GM12878 (cell line): ENCODE measurements at regions not wholly inside any gene's neighbourhood (a gene's known extent, or its start where the extent isn't known, plus 50 kb on each side); places are given as distances from the start of the nearest gene placed in this dataset.

ENCODE experiments used
- ATAC-seq: fragments of 200-7000 bp; cut with Tn5 transposase; 3 replicates; pipeline ENCODE4 v1.9.1; 2020; ENCODE audit warnings: mild to moderate bottlenecking, moderate library complexity
- BruUV-seq: library from RNA; stranded (reverse); fragments of 400-500 nt; replicated peaks from 2 replicates; lab custom pipeline; 2021; lab: Mats Ljungman, UMichigan
- CTCF ChIA-PET: fragments of 300-600 bp; sonication (Branson Sonifier 250); formaldehyde crosslinking; extraction: SDS; loops from one replicate; lab custom pipeline; 2021; ENCODE audit warnings: inconsistent platforms; lab: Yijun Ruan, JAX
- POLR2A ChIA-PET: fragments of 350-600 bp; formaldehyde crosslinking; extraction: SDS; loops from one replicate; lab custom pipeline; 2021; ENCODE audit warnings: inconsistent platforms; lab: Charles Lee
- RAD21 ChIA-PET: fragments of 300-600 bp; sonication (Branson Sonifier 250); formaldehyde crosslinking; loops from one replicate; lab custom pipeline; 2023; ENCODE audit warnings: antibody characterized with exemption; ENCODE audit not compliant: unreplicated experiment; lab: Charles Lee
- SMC1A ChIA-PET: fragments of 300-600 bp; sonication (Branson Sonifier 250); formaldehyde crosslinking; loops from one replicate; lab custom pipeline; 2023; ENCODE audit not compliant: unreplicated experiment, uncharacterized antibody; lab: Charles Lee
- DNase-seq: peaks from one replicate; pipeline ENCODE4 v3.0.0-alpha.2; 2011; ENCODE audit warnings: low read depth, low spot score
- FAIRE-seq: peaks from 3 replicates; lab custom pipeline; 2011; peaks lifted over from hg19 to GRCh38; lab: Jason Lieb, UNC
- H2AFZ ChIP-seq: 2 replicates; pipeline ENCODE4 v1.6.0; 2011; ENCODE audit warnings: low read depth, low read length, control low read depth; ENCODE audit not compliant: control insufficient read depth
- H3K27ac ChIP-seq: 2 replicates; pipeline ENCODE4 v1.5.1; 2011; ENCODE audit warnings: control low read depth; ENCODE audit not compliant: control insufficient read depth, insufficient read depth
- H3K27me3 ChIP-seq, 2 experiments: replicated peaks in 1 of 2; 2 replicates each; pipeline versions ENCODE4 v1.6.0 to v1.6.1; 2011; ENCODE audit warnings: low read length in 1 of 2; ENCODE audit not compliant: control insufficient read depth in 2 of 2, insufficient read depth in 2 of 2
- H3K36me3 ChIP-seq, 2 experiments: 2 replicates each; pipeline ENCODE4 v1.5.1; 2011; ENCODE audit warnings: low read length in 1 of 2; ENCODE audit not compliant: control insufficient read depth in 2 of 2, insufficient read depth in 2 of 2
- H3K4me1 ChIP-seq: 2 replicates; pipeline ENCODE4 v1.6.1; 2011; ENCODE audit warnings: mild to moderate bottlenecking, low read length, moderate library complexity, mixed read lengths; ENCODE audit not compliant: control insufficient read depth, insufficient read depth
- H3K4me2 ChIP-seq: 2 replicates; pipeline ENCODE4 v1.6.0; 2011; ENCODE audit warnings: control low read depth; ENCODE audit not compliant: control insufficient read depth, insufficient read depth
- H3K4me3 ChIP-seq: fragments of 200-600 bp; sonication (generic); 2 replicates; pipeline ENCODE4 v1.5.1; 2016
- H3K79me2 ChIP-seq: 2 replicates; pipeline ENCODE4 v1.6.0; 2011; ENCODE audit warnings: low read length; ENCODE audit not compliant: control insufficient read depth, insufficient read depth
- H3K9ac ChIP-seq: 2 replicates; pipeline ENCODE4 v1.8.0; 2011; ENCODE audit warnings: low read length, control low read depth, mixed read lengths; ENCODE audit not compliant: control insufficient read depth, insufficient read depth
- H3K9me3 ChIP-seq: replicated peaks from 3 replicates; pipeline ENCODE4 v1.5.1; 2011; ENCODE audit warnings: mild to moderate bottlenecking, low read length; ENCODE audit not compliant: control insufficient read depth, insufficient read depth
- H4K20me1 ChIP-seq: 2 replicates; pipeline ENCODE4 v1.6.0; 2011; ENCODE audit not compliant: control insufficient read depth, insufficient read depth
- ASH2L ChIP-seq: fragments of 300-600, 200-600 bp; sonication (generic); IDR thresholded peaks from 2 replicates; pipeline ENCODE4 v1.6.1; 2017; ENCODE audit warnings: low read depth, mild to moderate bottlenecking, borderline replicate concordance
- CEBPZ ChIP-seq: fragments of 150-350 bp; IDR thresholded peaks from 2 replicates; pipeline ENCODE4 v1.6.1; 2016; ENCODE audit warnings: low read depth, low read length
- CREB1 ChIP-seq: IDR thresholded peaks from 2 replicates; pipeline ENCODE4 v1.6.1; 2012; ENCODE audit warnings: low read depth, mild to moderate bottlenecking, inconsistent platforms
- EP300 ChIP-seq, 2 experiments: fragments of 150-350 bp in 1 of 2; IDR thresholded peaks; 2 replicates each; pipeline ENCODE4 v1.6.1; 2011 to 2012; ENCODE audit warnings: low read depth in 2 of 2, low read length in 2 of 2, borderline replicate concordance in 1 of 2, improper control_type of control experiment in 1 of 2, inconsistent platforms in 1 of 2; ENCODE audit not compliant: control insufficient read depth in 1 of 2
- EZH2 ChIP-seq: IDR thresholded peaks from 2 replicates; pipeline ENCODE4 v1.6.1; 2012; ENCODE audit warnings: low read depth, mild to moderate bottlenecking, control low read depth, inconsistent platforms, low read length, borderline replicate concordance; ENCODE audit not compliant: control insufficient read depth
- IRF3 ChIP-seq: fragments of 450-650 bp; IDR thresholded peaks from 2 replicates; pipeline ENCODE4 v1.6.1; 2014; ENCODE audit warnings: mild to moderate bottlenecking
- KAT2A ChIP-seq: conservative IDR thresholded peaks from 2 replicates; pipeline ENCODE4 v1.6.1; 2011; ENCODE audit warnings: low read depth, low read length; ENCODE audit not compliant: control insufficient read depth
- LARP7 ChIP-seq: fragments of 450-650 bp; IDR thresholded peaks from 2 replicates; pipeline ENCODE4 v1.6.1; 2017; ENCODE audit warnings: mild to moderate bottlenecking
- MEF2A ChIP-seq: IDR thresholded peaks from 2 replicates; pipeline ENCODE4 v1.6.1; 2011; ENCODE audit warnings: low read depth, mild to moderate bottlenecking, low read length, moderate library complexity; ENCODE audit not compliant: insufficient read depth
- NFXL1 ChIP-seq: fragments of 450-650 bp; IDR thresholded peaks from 2 replicates; pipeline ENCODE4 v1.6.1; 2017; ENCODE audit warnings: antibody characterized with exemption, mild to moderate bottlenecking, borderline replicate concordance
- PBX3 ChIP-seq: IDR thresholded peaks from 2 replicates; pipeline ENCODE4 v1.6.1; 2011; ENCODE audit warnings: mild to moderate bottlenecking, low read depth, low read length, moderate library complexity; ENCODE audit not compliant: insufficient replicate concordance
- RAD51 ChIP-seq: fragments of 450-650 bp; IDR thresholded peaks from 2 replicates; pipeline ENCODE4 v1.6.1; 2016; ENCODE audit warnings: moderate library complexity, mild to moderate bottlenecking, inconsistent platforms
- SIX5 ChIP-seq: IDR thresholded peaks from 2 replicates; pipeline ENCODE4 v1.6.1; 2011; ENCODE audit warnings: mild to moderate bottlenecking, low read depth, low read length, moderate library complexity; ENCODE audit not compliant: severe bottlenecking
- SRF ChIP-seq, 2 experiments: IDR thresholded peaks; 2 replicates each; pipeline ENCODE4 v1.6.1; 2011; ENCODE audit warnings: low read depth in 2 of 2, low read length in 2 of 2, mild to moderate bottlenecking in 1 of 2, moderate library complexity in 1 of 2
- TCF12 ChIP-seq: IDR thresholded peaks from 2 replicates; pipeline ENCODE4 v1.6.1; 2011; ENCODE audit warnings: low read depth, mild to moderate bottlenecking, low read length
- ZBTB11 ChIP-seq: fragments of 450-650 bp; formaldehyde crosslinking; IDR thresholded peaks from 2 replicates; pipeline ENCODE4 v1.5.0; 2022; ENCODE audit warnings: mild to moderate bottlenecking, missing genetic modification characterization
- WGBS: methylation state at CpG from one replicate; pipeline ENCODE4 v1.1.6; 2016; ENCODE audit warnings: low lambda C conversion rate; ENCODE audit not compliant: insufficient replicate concordance, insufficient coverage; ENCODE audit errors: missing lambda C conversion rate; 5-methylcytosine and 5-hydroxymethylcytosine counted together
- in situ Hi-C: fragments of 300-500 bp; cut with MboI; formaldehyde crosslinking; loops from 9 replicates; pipeline ENCODE4 v1.14.3; 2018; ENCODE audit warnings: mixed read lengths
- intact Hi-C: fragments of 100-400 bp; cut with micrococcal nuclease; formaldehyde crosslinking; loops from one replicate; pipeline ENCODE4 v1.14.2; 2022; ENCODE audit not compliant: unreplicated experiment

- Histone ChIP-seq H3K9me3 (no peaks in the 10 kb centered on the region; the same call in 2 of the 3 replicates), H3K27ac (no peak overlapping the region), H3K27me3 (no peaks in the 10 kb centered on the region), H3K4me1 (no peaks in the 10 kb centered on the region), H3K4me3 (no peak overlapping the region), H3K36me3 (no peaks in the 10 kb centered on the region), H3K4me2 (no peak overlapping the region), H3K79me2 (no peaks in the 10 kb centered on the region), H3K9ac (no peak overlapping the region), H2AFZ (no peak overlapping the region), H4K20me1 (no peaks in the 10 kb centered on the region)
- intact Hi-C loops (no loop called here), in situ Hi-C loops (no loop called here)
- no TSS peak for BruUV-seq
- ChIA-PET SMC1A (no interaction called here), POLR2A (no interaction called here), CTCF (no interaction called here), RAD21 (no interaction called here)
- ATAC-seq (no peak), FAIRE-seq (no peak), DNase-seq (no peak)
- 16% methylated on average over 2 of the region's 2 CpGs for WGBS
- TF ChIP-seq EP300 (IDR thresholded peaks at IDR 0.05; ENCODE audit: borderline replicate concordance in 1 of 2, control insufficient read depth in 1 of 2, low read depth in 2 of 2, low read length in 2 of 2) (no peak), MEF2A (no peak), ZBTB11 (CRISPR knock-in tag) (no peak), LARP7 (no peak), TCF12 (no peak), CEBPZ (no peak), KAT2A (no peak), SRF (IDR thresholded peaks at IDR 0.05; ENCODE audit: low read depth in 2 of 2, low read length in 2 of 2) (no peak), IRF3 (no peak), PBX3 (no peak), SIX5 (no peak), EZH2 (no peak), RAD51 (no peak), CREB1 (no peak), ASH2L (no peak), NFXL1 (no peak)
Measured at GRCh38 chr13:100797921-100798320, 123.3 kb upstream of the TMTC4 start.
